SK-N-SH treated with all-trans-retinoic acid at 6 μM for 48 hours (cell line): ENCODE measurements at regions not wholly inside any gene's neighbourhood (a gene's known extent, or its start where the extent isn't known, plus 50 kb on each side); places are given as distances from the start of the nearest gene placed in this dataset.

Source experiments
- ATAC-seq: fragments of 200-7000 bp; cut with Tn5 transposase; 3 replicates; pipeline ENCODE4 v1.9.1; 2020; ENCODE audit warnings: mild to moderate bottlenecking, moderate library complexity
- ARNTL ChIP-seq: fragments of 450-650 bp; formaldehyde crosslinking; IDR thresholded peaks from 2 replicates; pipeline ENCODE4 v1.5.0; 2020; ENCODE audit warnings: low read depth, mild to moderate bottlenecking, moderate library complexity, borderline replicate concordance
- BACH2 ChIP-seq: fragments of 250-450 bp; sonication (Bioruptor Pico); IDR thresholded peaks from 2 replicates; pipeline ENCODE4 v1.9.0; 2021; ENCODE audit warnings: mild to moderate bottlenecking, borderline replicate concordance
- CSDC2 ChIP-seq: fragments of 250-450 bp; sonication (Bioruptor Pico); IDR thresholded peaks from 2 replicates; pipeline ENCODE4 v1.5.0; 2020; ENCODE audit warnings: mild to moderate bottlenecking, moderate library complexity
- CSRNP3 ChIP-seq: fragments of 250-450 bp; sonication (Bioruptor Pico); IDR thresholded peaks from 2 replicates; pipeline ENCODE4 v1.5.1; 2021; ENCODE audit warnings: mild to moderate bottlenecking, moderate library complexity
- GLIS3 ChIP-seq: fragments of 250-450 bp; sonication (Bioruptor Pico); IDR thresholded peaks from 2 replicates; pipeline ENCODE4 v1.5.0; 2020; ENCODE audit warnings: mild to moderate bottlenecking, moderate library complexity
- ISL1 ChIP-seq: fragments of 250-450 bp; sonication (Bioruptor Pico); IDR thresholded peaks from 2 replicates; pipeline ENCODE4 v2.1.2; 2022; ENCODE audit warnings: mild to moderate bottlenecking, moderate library complexity
- OSR1 ChIP-seq: fragments of 250-450 bp; sonication (Bioruptor Pico); IDR thresholded peaks from 2 replicates; pipeline ENCODE4 v1.8.0; 2022; ENCODE audit warnings: moderate library complexity, mild to moderate bottlenecking, inconsistent platforms
- PATZ1 ChIP-seq: fragments of 250-450 bp; sonication (Bioruptor Pico); IDR thresholded peaks from 2 replicates; pipeline ENCODE4 v1.8.0; 2020; ENCODE audit warnings: mild to moderate bottlenecking, moderate library complexity, borderline replicate concordance
- PPARA ChIP-seq: fragments of 250-450 bp; sonication (Bioruptor Pico); IDR thresholded peaks from 2 replicates; pipeline ENCODE4 v1.5.0; 2020; ENCODE audit warnings: mild to moderate bottlenecking, borderline replicate concordance
- RARB ChIP-seq: fragments of 250-450 bp; sonication (Bioruptor Pico); IDR thresholded peaks from 2 replicates; pipeline ENCODE4 v1.8.0; 2021; ENCODE audit warnings: mild to moderate bottlenecking, moderate library complexity
- SNAI2 ChIP-seq: fragments of 250-450 bp; sonication (Bioruptor Pico); IDR thresholded peaks from 2 replicates; pipeline ENCODE4 v1.5.0; 2020; ENCODE audit warnings: mild to moderate bottlenecking, moderate library complexity
- TCF4 ChIP-seq: fragments of 250-450 bp; sonication (Bioruptor Pico); IDR thresholded peaks from 2 replicates; pipeline ENCODE4 v1.8.0; 2021; ENCODE audit warnings: mild to moderate bottlenecking, moderate library complexity, borderline replicate concordance
- TOX ChIP-seq: fragments of 250-450 bp; sonication (Bioruptor Pico); IDR thresholded peaks from 2 replicates; pipeline ENCODE4 v1.8.0; 2021; ENCODE audit warnings: mild to moderate bottlenecking, moderate library complexity, borderline replicate concordance
- TSHZ2 ChIP-seq: fragments of 250-450 bp; sonication (Bioruptor Pico); IDR thresholded peaks from 2 replicates; pipeline ENCODE4 v1.5.0; 2020; ENCODE audit warnings: mild to moderate bottlenecking, moderate library complexity
- ZFP3 ChIP-seq: fragments of 250-450 bp; sonication (Bioruptor Pico); IDR thresholded peaks from 2 replicates; pipeline ENCODE4 v1.5.0; 2020; ENCODE audit warnings: mild to moderate bottlenecking, moderate library complexity
- ZFP30 ChIP-seq: fragments of 450-650 bp; formaldehyde crosslinking; IDR thresholded peaks from 2 replicates; pipeline ENCODE4 v1.5.0; 2022; ENCODE audit warnings: mild to moderate bottlenecking, moderate library complexity
- ZNF565 ChIP-seq: fragments of 450-650 bp; formaldehyde crosslinking; conservative IDR thresholded peaks from 2 replicates; pipeline ENCODE4 v1.5.0; 2020; ENCODE audit warnings: low read depth, mild to moderate bottlenecking, moderate library complexity
- ZNF70 ChIP-seq: fragments of 450-650 bp; formaldehyde crosslinking; IDR thresholded peaks from 2 replicates; pipeline ENCODE4 v1.5.0; 2020; ENCODE audit warnings: mild to moderate bottlenecking, moderate library complexity
- ZNF8 ChIP-seq: fragments of 450-650 bp; formaldehyde crosslinking; IDR thresholded peaks from 2 replicates; pipeline ENCODE4 v1.5.0; 2020; ENCODE audit warnings: mild to moderate bottlenecking, moderate library complexity
- TF ChIP-seq, protein P1 (sequence below): fragments of 250-450 bp; sonication (Bioruptor Pico); IDR thresholded peaks from 2 replicates; pipeline ENCODE4 v1.8.0; 2021; ENCODE audit warnings: low read depth, mild to moderate bottlenecking, moderate library complexity, borderline replicate concordance
- TF ChIP-seq, protein P2 (sequence below): fragments of 250-450 bp; sonication (Bioruptor Pico); IDR thresholded peaks from 2 replicates; pipeline ENCODE4 v1.5.1; 2020; ENCODE audit warnings: low read depth, mild to moderate bottlenecking, moderate library complexity

- no peak for TF ChIP-seq PPARA
- TF ChIP-seq CSDC2 (CRISPR knock-in tag), result no peak
- TF ChIP-seq ZNF70, result no peak
- TF ChIP-seq ISL1 (CRISPR knock-in tag), result no peak
- no peak for TF ChIP-seq GLIS3 (CRISPR knock-in tag)
- TF ChIP-seq ZFP30 (CRISPR knock-in tag), result no peak
- no peak for TF ChIP-seq OSR1
- no peak for TF ChIP-seq TSHZ2 (CRISPR knock-in tag)
- no peak for TF ChIP-seq ZNF565 (CRISPR knock-in tag)
- TF ChIP-seq SNAI2, result no peak
- TF ChIP-seq CSRNP3, result no peak
- TF ChIP-seq RARB (CRISPR knock-in tag), result no peak
- no peak for TF ChIP-seq PATZ1 (CRISPR knock-in tag)
- TF ChIP-seq, protein P1, sequence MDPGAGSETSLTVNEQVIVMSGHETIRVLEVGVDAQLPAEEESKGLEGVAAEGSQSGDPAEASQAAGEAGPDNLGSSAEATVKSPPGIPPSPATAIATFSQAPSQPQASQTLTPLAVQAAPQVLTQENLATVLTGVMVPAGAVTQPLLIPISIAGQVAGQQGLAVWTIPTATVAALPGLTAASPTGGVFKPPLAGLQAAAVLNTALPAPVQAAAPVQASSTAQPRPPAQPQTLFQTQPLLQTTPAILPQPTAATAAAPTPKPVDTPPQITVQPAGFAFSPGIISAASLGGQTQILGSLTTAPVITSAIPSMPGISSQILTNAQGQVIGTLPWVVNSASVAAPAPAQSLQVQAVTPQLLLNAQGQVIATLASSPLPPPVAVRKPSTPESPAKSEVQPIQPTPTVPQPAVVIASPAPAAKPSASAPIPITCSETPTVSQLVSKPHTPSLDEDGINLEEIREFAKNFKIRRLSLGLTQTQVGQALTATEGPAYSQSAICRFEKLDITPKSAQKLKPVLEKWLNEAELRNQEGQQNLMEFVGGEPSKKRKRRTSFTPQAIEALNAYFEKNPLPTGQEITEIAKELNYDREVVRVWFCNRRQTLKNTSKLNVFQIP (CRISPR knock-in tag), result no peak
- TF ChIP-seq, protein P2, sequence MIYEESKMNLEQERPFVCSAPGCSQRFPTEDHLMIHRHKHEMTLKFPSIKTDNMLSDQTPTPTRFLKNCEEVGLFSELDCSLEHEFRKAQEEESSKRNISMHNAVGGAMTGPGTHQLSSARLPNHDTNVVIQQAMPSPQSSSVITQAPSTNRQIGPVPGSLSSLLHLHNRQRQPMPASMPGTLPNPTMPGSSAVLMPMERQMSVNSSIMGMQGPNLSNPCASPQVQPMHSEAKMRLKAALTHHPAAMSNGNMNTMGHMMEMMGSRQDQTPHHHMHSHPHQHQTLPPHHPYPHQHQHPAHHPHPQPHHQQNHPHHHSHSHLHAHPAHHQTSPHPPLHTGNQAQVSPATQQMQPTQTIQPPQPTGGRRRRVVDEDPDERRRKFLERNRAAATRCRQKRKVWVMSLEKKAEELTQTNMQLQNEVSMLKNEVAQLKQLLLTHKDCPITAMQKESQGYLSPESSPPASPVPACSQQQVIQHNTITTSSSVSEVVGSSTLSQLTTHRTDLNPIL (CRISPR knock-in tag), result no peak
- TF ChIP-seq ZFP3 (CRISPR knock-in tag), result no peak
- TF ChIP-seq ZNF8 (CRISPR knock-in tag), result no peak
- no peak for ATAC-seq
Observed at GRCh38 chr1:173417563-173417962, 59.6 kb upstream of the PRDX6 start.

- ATAC-seq, result no peak
- no peak for TF ChIP-seq TCF4 (CRISPR knock-in tag)
- TF ChIP-seq ZFP30 (CRISPR knock-in tag), result no peak
- TF ChIP-seq OSR1, result no peak
- no peak for TF ChIP-seq ARNTL (CRISPR knock-in tag)
- no peak for TF ChIP-seq ZNF70
- no peak for TF ChIP-seq RARB (CRISPR knock-in tag)
- TF ChIP-seq ISL1 (CRISPR knock-in tag), result no peak
- no peak for TF ChIP-seq ZNF565 (CRISPR knock-in tag)
- no peak for TF ChIP-seq BACH2 (CRISPR knock-in tag)
- no peak for TF ChIP-seq CSRNP3
- no peak for TF ChIP-seq ZNF8 (CRISPR knock-in tag)
- TF ChIP-seq, protein P2 (CRISPR knock-in tag), result no peak
- TF ChIP-seq TOX (CRISPR knock-in tag), result no peak
- TF ChIP-seq TSHZ2 (CRISPR knock-in tag), result no peak
Observed at GRCh38 chr1:173418107-173418985, 58.8 kb upstream of the PRDX6 start.
